Coronary artery (tissue), 2 donors: ENCODE measurements at regions not wholly inside any gene's neighbourhood (a gene's known extent, or its start where the extent isn't known, plus 50 kb on each side); places are given as distances from the start of the nearest gene placed in this dataset.

ENCODE experiments used
- DNase-seq: peaks from one replicate; pipeline ENCODE4 v3.0.0-alpha.2; 2017; ENCODE audit warnings: low spot score
- H3K27ac ChIP-seq, 2 donors: fragments of 200-600 bp; sonication (generic); one replicate each; pipeline ENCODE4 v1.5.1; 2016 to 2019
- H3K4me3 ChIP-seq: fragments of 200-600 bp; sonication (generic); 2 replicates; pipeline ENCODE4 v1.5.1; 2016; ENCODE audit warnings: mild to moderate bottlenecking, moderate library complexity
- TF ChIP-seq, protein P1 (sequence below): fragments of 200-600 bp; sonication (generic); IDR thresholded peaks from one replicate; pipeline ENCODE4 v1.5.1; 2019; ENCODE audit warnings: antibody characterized with exemption

DNA sequence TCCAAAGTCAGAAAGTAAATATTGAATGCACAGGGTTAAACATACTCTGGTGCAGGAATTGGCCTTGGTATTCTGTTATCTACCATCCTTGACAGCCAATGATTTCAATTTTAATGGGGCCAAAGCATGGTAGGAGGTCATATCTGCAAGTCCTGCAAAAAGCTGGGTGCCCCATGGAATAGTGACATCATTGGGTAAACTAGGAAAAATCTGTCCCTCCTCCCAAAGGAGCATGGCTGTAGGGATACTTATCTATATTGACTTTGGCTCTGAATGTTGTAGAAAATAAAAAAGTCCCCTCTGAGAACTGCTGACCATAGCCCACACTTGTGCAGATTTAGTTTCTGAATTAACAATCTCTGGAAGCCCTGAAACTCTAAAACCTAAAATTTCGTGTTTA lies 403.2 kb upstream of the SEL1L start:
- Histone ChIP-seq H3K4me3 (no peak overlapping the region), H3K27ac (no peak overlapping the region)
- TF ChIP-seq, protein P1, sequence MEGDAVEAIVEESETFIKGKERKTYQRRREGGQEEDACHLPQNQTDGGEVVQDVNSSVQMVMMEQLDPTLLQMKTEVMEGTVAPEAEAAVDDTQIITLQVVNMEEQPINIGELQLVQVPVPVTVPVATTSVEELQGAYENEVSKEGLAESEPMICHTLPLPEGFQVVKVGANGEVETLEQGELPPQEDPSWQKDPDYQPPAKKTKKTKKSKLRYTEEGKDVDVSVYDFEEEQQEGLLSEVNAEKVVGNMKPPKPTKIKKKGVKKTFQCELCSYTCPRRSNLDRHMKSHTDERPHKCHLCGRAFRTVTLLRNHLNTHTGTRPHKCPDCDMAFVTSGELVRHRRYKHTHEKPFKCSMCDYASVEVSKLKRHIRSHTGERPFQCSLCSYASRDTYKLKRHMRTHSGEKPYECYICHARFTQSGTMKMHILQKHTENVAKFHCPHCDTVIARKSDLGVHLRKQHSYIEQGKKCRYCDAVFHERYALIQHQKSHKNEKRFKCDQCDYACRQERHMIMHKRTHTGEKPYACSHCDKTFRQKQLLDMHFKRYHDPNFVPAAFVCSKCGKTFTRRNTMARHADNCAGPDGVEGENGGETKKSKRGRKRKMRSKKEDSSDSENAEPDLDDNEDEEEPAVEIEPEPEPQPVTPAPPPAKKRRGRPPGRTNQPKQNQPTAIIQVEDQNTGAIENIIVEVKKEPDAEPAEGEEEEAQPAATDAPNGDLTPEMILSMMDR, result no peak
- DNase-seq, result no peak

DNA sequence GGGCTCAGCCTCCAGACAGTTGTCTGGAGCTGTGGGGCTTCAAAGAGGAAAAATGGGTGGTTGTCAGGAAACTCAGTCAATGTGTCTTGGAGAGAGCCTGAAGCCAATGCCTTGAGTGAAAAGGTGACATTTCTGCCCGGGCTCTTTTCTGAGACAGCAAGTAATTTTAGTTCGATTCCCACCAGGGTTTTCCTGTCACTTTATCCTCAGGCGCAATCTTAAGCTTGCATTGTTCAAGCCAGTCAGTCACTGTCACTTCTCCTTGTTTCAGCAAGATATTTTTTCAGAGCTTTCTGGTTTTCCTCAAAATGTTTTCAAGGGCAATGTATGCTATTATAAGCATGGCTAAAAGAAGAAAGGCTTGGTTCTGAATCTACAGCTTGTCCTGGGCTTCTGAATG lies 404.7 kb upstream of the SEL1L start:
- H3K27ac ChIP-seq, result no peak overlapping the region
- no peak for DNase-seq
- TF ChIP-seq, protein P1, result no peak
- no peak overlapping the region for H3K4me3 ChIP-seq

DNA sequence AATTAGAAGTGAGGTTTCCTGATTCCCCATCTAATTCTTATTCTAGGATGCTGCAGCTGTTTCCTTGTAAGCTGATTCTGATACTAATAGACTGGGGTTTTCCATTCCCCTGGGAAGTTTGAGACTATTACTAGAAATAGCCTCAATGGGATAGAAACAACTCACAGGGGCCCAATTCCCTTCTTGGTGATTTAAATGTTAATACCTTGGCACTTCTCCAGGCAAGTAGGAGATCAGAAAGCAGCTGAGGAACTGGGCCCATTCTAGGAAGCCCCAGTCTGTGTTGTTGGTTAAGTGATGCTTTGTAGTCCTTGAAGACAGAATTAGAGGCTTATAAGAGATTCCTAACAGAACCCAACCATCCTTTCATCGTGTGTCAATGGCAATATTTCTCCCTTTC lies 407.0 kb upstream of the SEL1L start:
- TF ChIP-seq, protein P1, result no peak
- DNase-seq, result no peak
- Histone ChIP-seq H3K4me3 (no peak overlapping the region), H3K27ac (no peak overlapping the region)

DNA sequence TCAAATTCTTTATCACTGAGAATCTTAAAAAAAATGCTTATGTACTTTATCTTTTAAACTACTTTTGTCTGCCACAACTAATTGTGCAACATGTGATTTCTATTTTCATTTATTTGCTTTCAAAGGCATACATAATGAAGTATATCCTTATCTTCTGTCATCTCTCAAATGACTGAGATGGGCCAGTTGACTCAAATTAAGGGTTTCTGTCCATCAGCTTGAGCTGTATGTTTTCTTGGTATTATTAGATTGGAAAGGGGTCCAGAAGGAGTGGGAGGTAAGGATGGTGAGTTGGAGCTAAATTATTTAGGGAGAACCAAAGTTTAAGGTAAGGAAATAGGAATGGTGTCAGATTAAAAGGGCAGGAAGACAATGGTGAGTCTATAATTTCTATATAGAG lies 408.4 kb upstream of the SEL1L start:
- H3K4me3 ChIP-seq, result no peak overlapping the region

DNA sequence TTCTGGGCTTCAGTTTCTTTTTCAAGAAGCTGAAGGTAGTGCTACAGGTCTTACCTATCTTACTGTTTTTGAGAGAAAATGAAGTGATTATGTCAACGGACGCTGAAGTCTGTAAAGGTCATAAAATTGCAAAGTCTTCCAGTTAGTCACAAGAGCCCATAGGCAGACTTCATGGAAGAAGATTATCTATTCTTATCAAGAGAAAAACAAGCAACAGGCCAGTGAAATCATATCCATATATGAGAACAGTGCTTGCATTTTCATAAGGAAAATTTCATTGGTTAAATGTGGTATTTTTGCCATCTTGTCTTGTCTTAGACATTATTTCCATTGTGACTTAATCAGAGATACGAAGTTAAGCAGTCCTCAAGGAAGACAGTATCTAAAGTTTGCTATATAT lies 412.7 kb upstream of the SEL1L start:
- TF ChIP-seq, protein P1, result no peak
- Histone ChIP-seq H3K27ac (no peak overlapping the region), H3K4me3 (no peak overlapping the region)
- no peak for DNase-seq

More for the DNA sequence above, 408.4 kb upstream of the SEL1L start:
- DNase-seq, result no peak
- TF ChIP-seq, protein P1, result no peak
- H3K27ac ChIP-seq, result no peak overlapping the region

DNA sequence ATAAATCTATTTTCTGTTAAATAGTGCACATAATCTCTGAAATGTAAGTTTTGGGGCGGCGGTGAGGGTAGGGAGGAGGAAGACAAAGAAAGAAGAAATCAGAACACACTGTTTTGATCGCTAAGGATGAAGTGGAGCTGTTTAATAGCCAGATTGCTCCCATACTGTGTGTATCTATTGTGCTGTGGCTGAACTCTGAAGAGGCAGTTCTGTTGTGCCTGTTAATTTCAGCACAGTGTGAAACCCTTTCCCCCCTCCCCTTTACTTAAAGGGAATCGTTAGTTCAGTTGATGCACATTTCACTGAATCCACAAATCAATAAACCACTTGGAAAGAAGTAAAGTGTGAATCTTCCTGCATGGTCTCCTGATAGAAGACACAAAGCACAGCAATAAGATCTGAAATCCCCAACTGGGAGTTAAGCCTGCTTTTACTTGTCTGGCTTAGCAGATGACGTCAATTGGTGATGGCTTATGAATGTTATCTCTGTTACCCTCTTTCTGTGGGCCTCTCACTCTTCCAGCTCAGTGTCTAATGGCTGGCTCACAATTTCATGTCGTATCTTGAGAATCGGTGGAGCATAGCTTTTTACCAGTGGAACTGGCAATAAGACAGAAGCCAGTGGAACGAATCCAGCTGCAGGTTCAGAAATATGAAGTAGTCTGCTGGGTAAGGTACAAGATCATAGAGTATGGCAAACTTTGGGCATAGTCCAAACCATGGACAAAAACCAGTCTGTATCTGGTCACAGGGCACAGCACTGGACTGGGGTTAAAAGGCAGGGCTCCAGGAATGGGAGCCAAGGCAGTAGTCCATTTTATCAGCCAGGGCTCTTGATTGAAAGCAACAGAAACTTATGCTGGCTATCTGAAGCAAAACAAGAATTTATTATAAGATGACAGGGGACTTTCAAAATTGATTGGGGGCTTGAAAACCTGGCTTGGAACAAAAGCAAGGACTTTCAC lies 413.5 kb upstream of the SEL1L start:
- Histone ChIP-seq H3K27ac (no peak overlapping the region), H3K4me3 (no peak overlapping the region)
- DNase-seq, result no peak
- TF ChIP-seq, protein P1, result no peak

DNA sequence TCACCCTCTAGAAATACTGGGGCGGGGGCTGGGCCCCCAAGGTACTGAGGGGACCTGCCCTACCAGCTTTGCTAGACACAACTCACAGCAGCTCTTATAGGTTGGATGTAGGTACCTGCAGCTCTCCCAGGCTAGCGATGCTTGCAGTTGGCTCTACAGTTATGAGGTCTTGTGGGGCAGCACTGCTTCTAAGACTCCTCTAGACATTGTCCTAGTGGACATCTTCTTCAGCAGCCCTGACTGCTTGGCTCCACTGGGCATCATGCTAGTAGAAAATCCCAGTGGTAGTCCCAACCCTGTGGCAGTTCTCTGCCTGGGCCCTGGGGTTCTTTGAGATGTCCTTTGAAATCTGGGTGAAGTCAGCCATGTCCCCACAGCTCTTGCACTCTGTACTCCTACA lies 419.3 kb upstream of the SEL1L start:
- DNase-seq, result no peak
- TF ChIP-seq, protein P1, result no peak
- no peak overlapping the region for H3K27ac ChIP-seq
- H3K4me3 ChIP-seq, result no peak overlapping the region
